HG03469 (cell line): ENCODE measurements at regions not wholly inside any gene's neighbourhood (a gene's known extent, or its start where the extent isn't known, plus 50 kb on each side); places are given as distances from the start of the nearest gene placed in this dataset.

Experiments
- ATAC-seq: cut with Tn5 transposase; IDR thresholded peaks from one replicate; pipeline ENCODE4 v1.9.1; 2021; ENCODE audit warnings: mild to moderate bottlenecking, moderate library complexity, moderate number of reproducible peaks; ENCODE audit not compliant: unreplicated experiment

- no peak for ATAC-seq
These were observed 131.2 kb upstream of the CYP1B1 start for GRCh38 chr2:38207168-38207567.

DNA sequence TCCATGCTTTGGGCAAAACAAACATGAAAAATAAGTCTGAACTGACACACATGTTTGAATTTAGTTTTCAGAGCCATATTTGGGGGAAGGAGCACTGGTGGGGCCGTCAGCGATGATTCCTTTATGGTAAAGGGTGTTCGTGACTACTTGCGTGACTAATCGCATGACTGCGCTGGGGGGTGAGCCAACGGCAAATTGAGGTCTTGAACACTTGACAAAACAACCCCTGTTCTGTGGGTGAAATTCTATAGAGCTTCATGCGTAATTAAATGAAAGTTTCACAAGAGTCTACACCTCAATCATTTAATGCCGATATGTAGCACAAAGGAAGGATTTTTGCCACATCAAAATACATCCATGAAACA, 127.5 kb upstream of the CYP1B1 start:
- ATAC-seq: no peak

DNA sequence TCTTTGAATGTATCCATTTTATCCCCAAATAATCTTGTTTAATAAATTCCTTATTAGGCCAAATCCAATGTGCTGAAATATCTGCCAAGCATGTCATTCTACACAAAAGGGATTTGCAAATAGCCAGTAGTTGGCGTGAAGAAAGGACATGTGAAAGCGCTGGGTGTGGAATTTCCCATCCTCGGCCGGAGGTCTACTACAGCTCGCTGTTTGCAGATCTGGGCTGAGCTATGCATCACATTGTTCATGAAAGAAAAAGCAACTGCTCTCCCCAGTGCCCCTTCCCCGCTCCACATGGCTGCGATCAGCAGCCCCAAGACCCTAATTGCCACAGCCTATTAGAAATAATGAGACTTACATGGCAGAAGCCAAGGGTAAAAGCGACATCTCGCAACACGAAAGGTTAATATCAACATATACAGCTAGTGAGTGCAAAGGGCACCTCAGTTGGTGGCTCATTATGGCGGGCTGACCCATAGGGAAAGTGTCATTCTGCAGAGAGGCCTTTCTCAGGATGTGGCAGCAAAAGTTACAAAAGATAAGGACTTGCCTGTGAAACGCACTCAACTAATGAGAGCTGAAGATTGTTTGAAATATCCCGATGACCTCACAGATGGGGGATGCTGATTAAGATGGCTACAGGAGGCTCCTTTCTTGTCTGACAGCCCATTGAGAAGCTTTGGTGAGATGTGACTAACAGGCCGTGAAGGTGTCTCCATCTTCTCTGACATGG, 126.9 kb upstream of the CYP1B1 start:
- no peak for ATAC-seq

DNA sequence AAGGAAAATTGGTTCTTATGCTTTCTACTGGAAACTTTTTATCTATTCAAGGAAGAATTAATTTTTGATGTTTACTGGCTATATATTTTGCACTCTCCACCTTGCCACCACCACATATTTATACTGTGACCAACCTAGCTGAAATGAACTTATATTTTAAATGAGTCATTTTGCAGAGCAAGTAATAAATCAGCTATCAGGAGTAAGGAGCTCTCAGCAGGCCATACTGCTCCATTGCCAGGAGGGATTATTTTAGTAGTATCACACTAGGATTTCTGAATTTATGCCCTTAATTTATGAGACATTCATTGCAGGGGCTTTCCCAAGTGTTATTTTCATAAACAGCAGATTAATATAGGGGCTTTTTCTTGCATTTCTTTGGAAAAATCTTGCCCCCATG, 125.8 kb upstream of the CYP1B1 start:
- ATAC-seq: no peak

DNA sequence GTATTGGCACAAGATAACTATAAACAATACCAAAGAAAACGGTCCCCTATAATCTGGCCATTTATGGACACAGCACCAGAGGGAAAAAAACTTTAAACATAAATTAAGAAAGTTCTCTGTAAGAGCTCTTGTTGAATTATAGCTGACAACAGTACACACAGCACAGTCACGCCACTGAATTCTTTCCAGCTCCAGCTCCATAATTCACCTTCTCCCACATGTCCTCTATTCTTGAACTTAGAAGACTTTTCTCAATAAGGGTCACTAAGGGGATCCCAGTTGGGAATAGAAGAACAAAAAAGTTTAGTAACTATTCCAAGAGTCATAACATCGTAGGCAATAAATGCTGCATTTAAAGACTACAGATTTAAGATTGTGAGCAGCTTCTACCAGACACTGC, 124.6 kb upstream of the CYP1B1 start:
- no peak for ATAC-seq

- ATAC-seq: no peak
These were observed 123.2 kb upstream of the CYP1B1 start for GRCh38 chr2:38199127-38199526.

- no peak for ATAC-seq
These were observed 118.8 kb upstream of the CYP1B1 start for GRCh38 chr2:38194751-38195150.

GRCh38 chr2:38192976-38193375, 117.0 kb upstream of the CYP1B1 start:
- ATAC-seq: no peak

DNA sequence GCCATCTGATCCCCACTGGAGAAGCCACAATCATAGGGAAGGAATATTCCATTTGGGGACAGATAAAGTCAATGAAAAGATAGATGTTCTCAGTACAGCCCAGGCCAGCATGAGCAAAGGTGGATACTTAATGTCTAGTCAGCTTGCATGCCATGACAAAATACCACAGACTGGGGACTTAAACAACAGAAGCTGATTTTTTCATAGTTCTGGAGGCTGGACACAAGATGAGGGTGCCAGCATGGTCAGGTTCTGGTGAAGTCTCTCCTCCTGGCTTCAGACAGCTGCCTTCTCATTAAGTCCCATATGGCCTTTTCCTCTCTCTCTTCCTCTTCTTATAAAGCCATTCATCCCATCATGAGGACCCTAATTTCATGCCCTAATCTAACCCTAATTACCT, 116.1 kb upstream of the CYP1B1 start:
- no peak for ATAC-seq

GRCh38 chr2:38191516-38191915, 115.6 kb upstream of the CYP1B1 start:
- no peak for ATAC-seq

DNA sequence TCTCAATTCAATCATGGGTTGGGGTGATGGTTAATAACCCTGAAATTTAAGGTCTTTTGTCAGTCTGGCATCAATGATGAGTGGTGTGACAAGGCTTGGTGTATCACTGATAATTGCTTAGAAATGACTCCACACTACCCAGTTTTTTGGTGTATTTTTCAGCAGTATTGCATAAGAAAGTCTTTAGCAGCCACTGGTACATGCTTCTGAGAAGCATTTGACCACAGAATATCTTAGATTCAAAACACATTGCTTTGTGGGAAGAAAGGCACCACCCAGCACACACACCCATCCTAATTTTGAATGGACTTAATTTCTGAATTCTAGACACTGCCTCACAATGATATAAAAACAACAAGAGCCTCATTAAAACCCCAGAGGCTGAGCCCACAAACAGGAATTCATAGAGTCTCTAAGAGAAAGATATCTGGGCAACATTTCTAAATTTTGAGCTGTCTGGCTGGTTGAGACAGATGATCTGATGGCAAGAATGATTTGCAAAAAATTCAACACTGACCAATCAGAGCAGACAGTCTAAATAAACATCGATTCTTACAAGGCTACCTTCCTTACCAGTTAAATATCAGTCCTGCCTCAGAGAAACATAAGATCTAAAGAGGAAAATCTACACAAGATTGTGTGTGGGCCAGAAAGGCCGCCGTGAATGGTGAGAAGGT, 114.7 kb upstream of the CYP1B1 start:
- no peak for ATAC-seq

DNA sequence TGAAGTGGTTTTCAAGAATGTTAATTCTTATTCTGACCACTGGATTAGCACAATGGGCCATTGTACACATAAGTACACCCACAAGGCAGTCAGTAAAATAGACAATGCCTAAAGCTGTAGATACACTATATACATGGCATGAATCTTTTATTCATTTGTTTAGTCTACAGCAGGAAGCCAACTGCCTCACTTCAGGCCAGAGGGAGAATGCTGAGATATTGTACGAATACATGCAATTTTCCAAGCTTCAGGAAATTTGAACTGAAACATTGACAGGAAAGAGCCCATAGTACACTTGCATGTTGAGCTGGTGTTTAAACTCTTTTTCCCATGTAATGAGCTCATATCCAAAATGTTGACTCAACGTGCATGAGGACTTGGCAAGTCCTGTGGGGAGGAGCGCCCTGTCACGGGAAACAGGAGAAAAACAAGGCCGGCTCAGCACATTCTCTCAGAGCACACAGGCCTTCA, 111.6 kb upstream of the CYP1B1 start:
- ATAC-seq: no peak

DNA sequence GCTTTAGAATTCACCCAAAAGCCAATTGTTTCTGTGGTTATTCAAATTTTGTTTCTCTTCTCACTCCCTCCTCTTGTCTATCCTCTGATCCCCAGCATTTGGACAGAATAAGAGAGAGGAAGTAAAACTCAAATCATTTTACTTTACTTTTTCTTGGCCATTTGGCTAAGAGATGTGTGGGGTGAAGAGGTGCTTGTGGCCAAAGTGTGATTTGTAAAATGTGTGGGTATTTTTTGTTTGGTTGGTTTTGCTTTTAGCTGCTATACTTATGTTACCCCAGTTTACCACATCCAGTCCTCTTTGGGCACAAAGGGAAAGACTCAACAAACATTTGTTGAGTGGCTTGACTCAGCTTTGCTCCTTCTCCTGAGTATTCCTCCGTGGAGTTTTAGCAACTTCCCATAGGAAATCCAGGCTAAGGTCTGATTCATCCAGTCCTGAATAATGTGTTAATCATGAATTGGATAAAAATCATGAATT, 109.1 kb upstream of the CYP1B1 start:
- peak; percentile 95 for ATAC-seq

GRCh38 chr2:38182492-38183003, 106.6 kb upstream of the CYP1B1 start:
- ATAC-seq: no peak

GRCh38 chr2:38181806-38182491, 106.0 kb upstream of the CYP1B1 start:
- ATAC-seq: no peak

- ATAC-seq: no peak
These were observed 104.8 kb upstream of the CYP1B1 start for GRCh38 chr2:38180754-38181153.

GRCh38 chr2:38178556-38179419, 102.8 kb upstream of the CYP1B1 start:
- ATAC-seq: peak; percentile 81

- ATAC-seq: no peak
These were observed 102.2 kb upstream of the CYP1B1 start for GRCh38 chr2:38178119-38178518.

DNA sequence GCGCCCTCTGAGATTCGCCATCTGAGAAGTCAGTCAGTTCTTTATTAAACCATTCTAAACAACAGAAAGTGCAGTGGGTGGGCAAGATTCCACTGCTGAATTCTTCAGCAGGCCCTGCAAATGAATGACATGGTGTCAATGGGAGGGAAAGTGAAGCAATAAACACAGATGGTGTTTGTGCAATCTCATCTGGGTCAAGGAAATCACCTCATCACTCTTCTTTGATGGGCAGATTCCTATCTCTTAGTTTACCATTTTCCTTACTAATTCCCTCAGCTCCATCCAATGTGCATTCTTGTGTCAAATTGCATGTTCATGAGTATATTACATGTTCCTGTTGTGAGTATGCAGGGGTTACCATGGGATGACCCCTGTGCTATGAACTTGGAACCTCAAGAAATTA, 100.7 kb upstream of the CYP1B1 start:
- ATAC-seq: no peak

DNA sequence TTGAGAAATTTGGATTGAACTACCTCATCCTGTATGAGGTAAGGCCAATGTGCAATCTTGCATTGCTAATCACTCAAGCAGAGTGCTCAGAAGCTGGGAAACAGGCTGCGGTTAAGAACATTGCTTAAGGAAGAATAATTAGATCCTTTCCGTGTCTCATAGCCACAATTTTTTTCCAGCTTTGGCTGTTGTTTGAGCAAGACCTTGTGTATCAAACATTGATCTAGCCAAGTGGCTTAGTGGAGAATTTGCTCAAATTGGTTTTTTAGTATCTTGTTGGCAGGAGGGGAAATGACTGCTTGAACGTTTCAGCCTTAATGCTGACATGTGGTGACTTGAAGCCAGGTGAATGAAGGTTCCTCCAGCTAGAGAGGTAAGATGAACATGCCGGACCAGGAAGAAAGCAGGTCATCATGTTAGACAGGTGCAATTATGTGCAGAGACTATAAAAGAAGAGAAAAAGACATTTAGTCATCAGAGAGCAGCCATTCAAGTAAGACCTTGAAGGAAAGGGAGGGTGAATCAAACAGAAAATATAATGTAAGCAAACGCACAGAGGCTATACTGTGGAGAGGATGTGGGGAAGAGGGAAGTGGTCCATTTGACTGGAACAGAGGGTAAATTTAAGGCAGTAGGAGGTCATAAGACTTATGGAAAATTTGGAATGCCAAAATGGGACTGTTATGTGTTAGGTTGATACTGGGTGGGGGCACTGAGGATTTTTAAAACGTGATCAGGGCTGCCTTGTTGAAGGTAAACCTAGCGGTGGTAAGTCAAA, 98.9 kb upstream of the CYP1B1 start:
- ATAC-seq: no peak
